ENCODE measurements at regions not wholly inside any gene's neighbourhood (a gene's known extent, or its start where the extent isn't known, plus 50 kb on each side); places are given as distances from the start of the nearest gene placed in this dataset.

DNA sequence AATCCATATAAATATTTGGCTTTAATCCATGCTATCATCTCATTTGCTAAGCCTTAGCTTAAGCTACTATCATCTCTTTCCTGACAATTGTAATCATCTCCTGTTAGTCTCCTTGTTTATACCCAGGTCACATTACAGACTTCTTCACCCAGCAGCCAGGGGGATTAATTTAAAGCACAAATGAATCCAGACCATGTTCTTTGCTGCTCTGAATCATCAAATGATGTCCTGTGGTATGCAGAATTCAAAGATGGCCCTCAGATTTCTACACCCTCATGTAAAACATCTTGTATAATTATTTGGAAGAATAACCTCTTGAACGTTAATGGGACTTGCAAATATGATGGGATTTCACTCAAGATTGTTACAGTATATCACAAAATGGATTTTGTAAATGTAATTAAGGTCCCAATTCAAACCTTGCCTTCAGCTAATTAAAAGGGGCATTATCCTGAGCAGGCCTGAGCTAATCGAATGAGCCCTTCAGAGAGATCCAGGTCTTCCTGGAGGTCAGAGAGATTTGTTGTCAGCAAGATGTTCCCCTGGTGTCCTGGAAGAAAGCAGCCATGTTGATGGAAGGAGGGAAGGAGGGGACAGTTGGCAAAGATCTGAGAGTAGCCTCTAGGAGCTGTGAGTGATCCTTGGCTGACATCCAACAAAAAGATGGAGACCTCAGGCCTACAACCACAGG is 241.1 kb upstream of the MMADHC start:
- in situ Hi-C loops (cut with HindIII; ENCODE audit: low sequenced_read_pairs), result no loop called here

DNA sequence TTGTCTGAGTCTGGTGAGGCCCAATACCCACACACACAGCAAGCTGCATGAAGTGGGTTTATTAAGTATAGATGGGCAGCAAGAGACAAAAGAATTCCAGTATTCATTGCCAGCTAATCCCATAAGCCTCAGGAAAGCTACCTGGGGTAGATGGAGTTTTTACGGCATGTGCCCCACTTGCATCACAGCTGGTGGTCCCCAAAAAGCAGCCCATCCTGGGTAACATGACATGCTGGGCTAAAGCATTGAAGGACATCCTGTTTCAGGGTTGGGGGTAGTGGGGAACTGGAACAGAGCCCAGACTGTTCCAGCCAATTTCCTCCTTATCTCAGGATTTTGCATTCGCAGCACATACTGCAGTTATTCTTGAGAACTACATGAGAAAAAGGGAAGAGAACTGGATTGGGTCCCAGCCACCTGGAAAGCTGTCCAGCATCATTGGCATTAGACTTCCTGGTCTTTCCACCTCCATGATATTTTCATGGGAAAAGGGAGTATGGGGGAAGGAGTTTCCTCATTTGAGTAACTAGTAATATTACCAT is 240.1 kb upstream of the MMADHC start:
- in situ Hi-C loops (cut with HindIII; ENCODE audit: low sequenced_read_pairs), result no loop called here

DNA sequence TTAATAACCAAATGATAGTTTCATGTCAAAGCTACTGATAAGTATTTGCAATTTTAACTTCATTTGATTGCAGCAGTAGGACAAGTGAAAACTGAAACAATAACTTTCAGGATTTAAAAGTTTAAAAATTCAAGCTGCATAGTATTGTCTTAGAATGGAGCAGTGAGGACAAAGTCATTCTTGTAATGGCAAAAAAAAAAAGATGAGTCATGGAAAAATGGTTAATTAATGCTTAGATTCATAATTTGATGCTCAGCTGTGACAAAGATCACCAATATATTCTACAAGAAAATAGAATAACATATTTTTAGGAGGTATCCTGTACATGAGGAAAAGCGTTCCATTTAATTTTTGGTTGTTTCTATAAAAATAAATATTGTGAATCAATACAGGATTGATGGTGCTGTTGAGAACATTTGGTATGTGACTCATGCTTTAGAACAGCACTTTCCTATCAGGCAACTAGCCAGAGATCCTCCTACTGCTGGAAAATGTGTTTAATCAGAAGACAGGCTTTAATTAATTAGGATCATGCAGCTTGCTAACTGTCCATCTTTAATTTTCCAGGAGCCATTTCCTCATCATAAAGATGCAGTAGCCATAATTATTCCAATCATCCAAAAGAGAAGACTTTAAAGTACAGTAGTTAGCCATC is 239.0 kb upstream of the MMADHC start:
- in situ Hi-C loops (cut with HindIII; ENCODE audit: low sequenced_read_pairs), result no loop called here

GRCh38 chr2:149825473-149825872 is 237.9 kb upstream of the MMADHC start:
- in situ Hi-C loops (cut with HindIII; ENCODE audit: low sequenced_read_pairs), result no loop called here

- in situ Hi-C loops (cut with HindIII; ENCODE audit: low sequenced_read_pairs), result no loop called here
Observed at GRCh38 chr2:149824136-149824535, 236.6 kb upstream of the MMADHC start.

GRCh38 chr2:149819356-149819957 is 231.9 kb upstream of the MMADHC start:
- in situ Hi-C loops (cut with HindIII; ENCODE audit: low sequenced_read_pairs), result no loop called here

DNA sequence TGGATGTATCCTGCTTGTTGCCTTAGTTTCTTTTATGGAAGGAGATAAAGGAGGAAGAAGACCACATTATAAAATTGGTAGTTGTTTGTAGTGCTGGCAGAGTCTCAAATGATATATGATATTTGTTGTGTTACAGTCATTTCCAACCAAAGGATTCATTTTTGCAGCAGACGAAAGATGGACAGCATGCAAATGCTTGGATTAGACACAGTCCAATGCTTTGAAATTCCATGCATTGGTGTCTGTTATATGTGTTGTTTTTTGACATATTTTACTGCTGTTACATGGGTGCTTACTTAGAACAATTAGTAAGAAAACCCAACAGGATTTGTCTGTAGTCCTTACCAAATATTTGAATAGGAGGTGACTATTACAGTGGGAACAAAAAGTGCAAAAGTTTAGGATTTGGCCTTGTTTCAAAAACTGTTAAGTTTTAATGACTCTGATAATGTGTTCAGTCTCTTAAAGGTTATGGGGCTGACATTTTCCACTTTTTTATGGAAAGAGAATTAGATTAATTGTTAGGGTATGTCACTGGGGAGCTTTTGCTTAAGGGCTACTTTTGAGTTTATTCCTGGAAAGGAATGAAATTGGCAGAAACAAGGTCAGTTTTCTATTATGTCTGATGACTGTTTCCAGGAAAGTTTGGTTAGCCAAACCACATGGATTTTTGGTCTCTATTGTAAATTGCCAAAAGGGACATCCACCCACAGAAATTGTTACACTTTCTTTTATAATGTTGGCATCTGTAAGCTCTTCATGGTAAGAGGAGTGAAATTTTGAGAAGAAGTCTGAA is 229.4 kb upstream of the MMADHC start:
- in situ Hi-C loops (cut with HindIII; ENCODE audit: low sequenced_read_pairs), result no loop called here

- in situ Hi-C loops (cut with HindIII; ENCODE audit: low sequenced_read_pairs), result no loop called here
Observed at GRCh38 chr2:149815941-149816340, 228.4 kb upstream of the MMADHC start.

- in situ Hi-C loops (cut with HindIII; ENCODE audit: low sequenced_read_pairs), result no loop called here
Observed at GRCh38 chr2:149814901-149815300, 227.3 kb upstream of the MMADHC start.

- in situ Hi-C loops (cut with HindIII; ENCODE audit: low sequenced_read_pairs), result no loop called here
Observed at GRCh38 chr2:149814049-149814448, 226.5 kb upstream of the MMADHC start.

DNA sequence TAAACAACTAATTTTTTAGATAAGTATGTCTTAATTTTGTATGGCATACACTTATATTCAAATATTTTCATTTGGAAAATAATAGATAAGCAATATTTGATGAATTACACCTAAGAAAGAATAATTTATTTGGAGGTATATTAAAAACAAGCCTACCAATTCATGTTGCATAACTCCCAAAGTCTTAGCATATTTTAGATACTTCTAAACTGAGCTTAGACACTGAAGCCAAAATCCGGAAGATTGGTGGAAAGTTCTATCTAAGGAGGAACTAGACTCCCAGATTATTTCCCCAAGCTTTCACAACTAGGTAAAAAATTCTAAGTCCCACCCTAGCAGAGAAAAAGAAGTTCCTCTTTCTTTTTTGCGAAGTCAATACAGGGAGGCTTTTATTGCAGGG is 221.0 kb upstream of the MMADHC start:
- in situ Hi-C loops (cut with HindIII; ENCODE audit: low sequenced_read_pairs), result no loop called here

GRCh38 chr2:149806651-149807050 is 219.1 kb upstream of the MMADHC start:
- in situ Hi-C loops (cut with HindIII; ENCODE audit: low sequenced_read_pairs), result no loop called here

DNA sequence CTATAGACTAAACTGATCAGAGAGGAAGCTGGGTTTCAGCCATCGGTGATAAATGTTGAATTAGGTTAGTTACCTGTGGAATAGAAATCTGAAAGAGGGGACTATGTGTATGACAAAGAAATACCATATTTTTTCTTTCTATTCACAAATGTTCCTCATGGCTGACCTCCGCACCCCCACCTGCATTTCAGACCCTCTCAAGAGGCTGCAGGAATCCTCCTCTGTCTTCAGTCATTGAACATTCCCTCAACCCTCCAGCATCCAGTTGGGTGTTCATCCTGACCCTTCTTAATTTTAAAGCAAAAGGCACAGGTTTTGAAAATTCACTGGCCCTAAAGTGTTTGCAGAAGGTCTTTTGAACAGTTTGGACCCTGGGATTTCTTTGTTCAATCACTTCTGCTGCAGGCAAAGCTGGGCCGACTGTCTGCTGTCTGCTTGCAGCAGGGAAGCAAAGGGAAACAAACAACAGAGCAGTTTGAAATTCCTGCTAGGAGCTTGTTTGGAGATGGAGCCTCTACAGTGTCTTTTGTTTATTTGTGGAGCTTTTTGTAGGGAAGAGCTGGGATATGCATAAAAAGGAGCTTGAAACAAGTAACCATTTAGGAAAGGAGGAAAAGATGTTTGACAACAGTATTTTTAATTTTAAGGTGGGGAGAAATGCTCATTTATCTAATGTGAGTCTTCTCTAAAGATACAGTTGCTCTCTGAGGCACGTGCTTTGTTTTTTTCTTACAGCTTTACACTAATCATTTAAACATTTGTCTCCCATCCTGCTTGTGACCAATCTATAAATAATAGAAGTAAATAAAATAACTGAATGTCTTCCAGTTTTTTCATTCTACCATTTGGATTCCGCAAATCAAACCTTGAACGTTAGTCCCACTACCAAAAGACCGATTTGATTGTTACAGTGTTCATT is 213.3 kb upstream of the MMADHC start:
- in situ Hi-C loops (cut with HindIII; ENCODE audit: low sequenced_read_pairs), result no loop called here

GRCh38 chr2:149799013-149799705 is 211.6 kb upstream of the MMADHC start:
- in situ Hi-C loops (cut with HindIII; ENCODE audit: low sequenced_read_pairs), result no loop called here

- in situ Hi-C loops (cut with HindIII; ENCODE audit: low sequenced_read_pairs), result no loop called here
Observed at GRCh38 chr2:149797030-149797429, 209.5 kb upstream of the MMADHC start.

- in situ Hi-C loops (cut with HindIII; ENCODE audit: low sequenced_read_pairs), result no loop called here
Observed at GRCh38 chr2:149789549-149789948, 202.0 kb upstream of the MMADHC start.

DNA sequence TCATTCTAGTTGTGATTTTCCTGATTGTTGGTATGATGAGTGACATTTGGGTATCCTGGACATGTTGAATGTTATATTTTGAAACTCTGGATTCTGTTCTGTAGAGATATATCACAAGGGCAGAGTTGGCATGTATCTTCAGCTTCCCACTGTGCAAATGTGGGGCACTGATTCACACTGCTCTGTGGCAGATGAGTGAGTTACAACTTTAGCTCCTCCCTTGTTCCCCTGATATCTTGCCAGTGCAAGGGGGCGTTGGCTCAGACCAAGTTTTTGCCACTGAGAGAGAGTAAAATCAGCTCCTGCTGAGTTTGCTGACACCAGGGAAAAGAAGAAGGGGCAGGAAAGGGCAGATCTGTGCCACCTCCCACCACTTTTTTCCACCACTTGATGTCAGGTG is 199.6 kb upstream of the MMADHC start:
- in situ Hi-C loops (cut with HindIII; ENCODE audit: low sequenced_read_pairs), result no loop called here

GRCh38 chr2:149783284-149783683 is 195.7 kb upstream of the MMADHC start:
- in situ Hi-C loops (cut with HindIII; ENCODE audit: low sequenced_read_pairs), result no loop called here

GRCh38 chr2:149782572-149782971 is 195.0 kb upstream of the MMADHC start:
- in situ Hi-C loops (cut with HindIII; ENCODE audit: low sequenced_read_pairs), result no loop called here
